PFSK-1 (cell line): ENCODE measurements at regions not wholly inside any gene's neighbourhood (a gene's known extent, or its start where the extent isn't known, plus 50 kb on each side); places are given as distances from the start of the nearest gene placed in this dataset.

Experiments used
- FOXP2 ChIP-seq: optimal IDR thresholded peaks from 2 replicates; pipeline ENCODE3; 2011; ENCODE audit warnings: borderline replicate concordance, control low read depth, inconsistent platforms; ENCODE audit not compliant: insufficient read depth; ENCODE audit errors: extremely low read length, extremely low read depth
- POLR2AphosphoS5 ChIP-seq: IDR thresholded peaks from 2 replicates; pipeline ENCODE4 v1.6.1; 2012; ENCODE audit warnings: low read depth, mild to moderate bottlenecking, control low read depth, low read length, moderate library complexity
- REST ChIP-seq, 2 experiments: IDR thresholded peaks; 2 replicates each; pipeline versions ENCODE4 v1.6.1 to v1.8.0; 2011 to 2012; ENCODE audit warnings: low read depth in 2 of 2, low read length in 2 of 2, control low read depth in 1 of 2, inconsistent platforms in 1 of 2, mild to moderate bottlenecking in 1 of 2, moderate library complexity in 1 of 2; ENCODE audit not compliant: insufficient read depth in 1 of 2
- SIN3A ChIP-seq: IDR thresholded peaks from 2 replicates; pipeline ENCODE4 v1.6.1; 2012; ENCODE audit warnings: mild to moderate bottlenecking, low read length, moderate library complexity, borderline replicate concordance; ENCODE audit not compliant: insufficient read depth
- TAF1 ChIP-seq: IDR thresholded peaks from 2 replicates; pipeline ENCODE4 v1.6.1; 2012; ENCODE audit warnings: low read length, control low read depth, borderline replicate concordance; ENCODE audit not compliant: insufficient read depth

- TF ChIP-seq REST (IDR thresholded peaks at IDR 0.05; ENCODE audit: insufficient read depth in 1 of 2, low read depth in 2 of 2, low read length in 2 of 2): no peak
- TF ChIP-seq POLR2AphosphoS5: no peak
- no peak for TF ChIP-seq TAF1
- TF ChIP-seq SIN3A: no peak
- TF ChIP-seq FOXP2: no peak
Measured at GRCh38 chr16:48965386-48965785, 316.3 kb downstream of the CBLN1 start.
